Endodermal cell (in vitro differentiated cells): ENCODE measurements at regions not wholly inside any gene's neighbourhood (a gene's known extent, or its start where the extent isn't known, plus 50 kb on each side); places are given as distances from the start of the nearest gene placed in this dataset.

Experiments used
- DNase-seq: peaks from one replicate; pipeline ENCODE4 v3.0.0-alpha.2; 2017
- H3K27ac ChIP-seq: 2 replicates; pipeline ENCODE4 v1.5.1; 2013; ENCODE audit warnings: mild to moderate bottlenecking, low read depth, low read length, moderate library complexity
- H3K27me3 ChIP-seq: 2 replicates; pipeline ENCODE4 v1.6.1; 2013; ENCODE audit warnings: mild to moderate bottlenecking, low read length, moderate library complexity; ENCODE audit not compliant: insufficient read depth, control insufficient read depth, poor library complexity, severe bottlenecking
- H3K36me3 ChIP-seq: 2 replicates; pipeline ENCODE4 v1.7.0; 2013; ENCODE audit warnings: mild to moderate bottlenecking, low read length, moderate library complexity; ENCODE audit not compliant: control insufficient read depth, insufficient read depth
- H3K4me1 ChIP-seq: one replicate; pipeline ENCODE4 v1.7.0; 2013; ENCODE audit warnings: low read length; ENCODE audit not compliant: control insufficient read depth, insufficient read depth
- H3K4me3 ChIP-seq: 2 replicates; pipeline ENCODE4 v1.5.1; 2013; ENCODE audit warnings: mild to moderate bottlenecking, low read length, moderate library complexity
- H3K9ac ChIP-seq: 2 replicates; pipeline ENCODE4 v1.6.1; 2013; ENCODE audit warnings: mild to moderate bottlenecking, low read length, moderate library complexity; ENCODE audit not compliant: poor library complexity, severe bottlenecking; ENCODE audit errors: extremely low read depth
- H3K9me3 ChIP-seq: 2 replicates; pipeline ENCODE4 v1.6.1; 2013; ENCODE audit warnings: mild to moderate bottlenecking, low read length, moderate library complexity; ENCODE audit not compliant: control insufficient read depth
- H3K27ac Mint-ChIP-seq: 2 replicates; pipeline ENCODE4 v1.8.0; 2020; ENCODE audit warnings: mixed read lengths
- H3K27me3 Mint-ChIP-seq: 2 replicates; pipeline ENCODE4 v1.8.0; 2021; ENCODE audit warnings: mild to moderate bottlenecking, mixed read lengths; ENCODE audit not compliant: insufficient read depth
- H3K36me3 Mint-ChIP-seq: 2 replicates; pipeline ENCODE4 v1.8.0; 2020; ENCODE audit warnings: low read depth, mixed read lengths
- H3K4me1 Mint-ChIP-seq: 2 replicates; pipeline ENCODE4 v1.8.0; 2020; ENCODE audit warnings: mixed read lengths
- H3K4me3 Mint-ChIP-seq: 2 replicates; pipeline ENCODE4 v1.8.0; 2020; ENCODE audit warnings: mild to moderate bottlenecking, moderate library complexity, mixed read lengths
- H3K9me3 Mint-ChIP-seq: 2 replicates; pipeline ENCODE4 v1.8.0; 2020; ENCODE audit warnings: mild to moderate bottlenecking, mixed read lengths
- WGBS, 2 experiments: methylation state at CpG; one replicate each; pipeline versions ENCODE4 v1.1.5 to v1.1.7; 2013; ENCODE audit warnings: missing lambda C conversion rate in 2 of 2, mixed read lengths in 1 of 2; ENCODE audit not compliant: insufficient coverage in 1 of 2, insufficient read length in 1 of 2; 5-methylcytosine and 5-hydroxymethylcytosine counted together
- TF ChIP-seq, protein P1 (sequence below): fragments of 200-600 bp; sonication (generic); conservative IDR thresholded peaks from 2 replicates; pipeline ENCODE4 v1.5.0; 2021; ENCODE audit warnings: antibody characterized with exemption, mild to moderate bottlenecking

DNA sequence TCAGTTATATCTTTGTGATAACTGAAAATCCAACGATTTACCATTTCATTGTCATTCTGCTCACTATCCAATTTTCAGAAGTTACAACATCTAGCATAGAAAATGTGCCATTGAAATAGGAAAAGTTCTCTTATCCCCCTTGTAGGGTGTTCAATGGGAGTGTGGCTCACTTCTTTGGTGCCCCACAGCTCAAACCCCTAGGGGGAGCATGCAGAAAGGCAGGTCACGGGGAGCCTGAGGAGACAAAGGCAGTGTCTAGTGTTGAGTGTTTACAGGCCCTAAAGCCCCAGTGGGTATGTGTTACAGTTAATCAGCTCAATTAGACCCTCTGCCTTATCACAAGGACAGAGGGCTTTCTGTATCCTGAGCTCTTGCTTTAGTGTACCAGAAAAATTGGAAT, 243.4 kb upstream of the GRID2 start:
- Mint-ChIP-seq H3K9me3 (no peaks in the 10 kb centered on the region), H3K4me3 (no peak overlapping the region), H3K4me1 (peaks cover 2% of the 10 kb centered on the region), H3K27ac (no peak overlapping the region), H3K36me3 (no peaks in the 10 kb centered on the region), H3K27me3 (no peaks in the 10 kb centered on the region)
- DNase-seq = peak; percentile 60
- TF ChIP-seq, protein P1, sequence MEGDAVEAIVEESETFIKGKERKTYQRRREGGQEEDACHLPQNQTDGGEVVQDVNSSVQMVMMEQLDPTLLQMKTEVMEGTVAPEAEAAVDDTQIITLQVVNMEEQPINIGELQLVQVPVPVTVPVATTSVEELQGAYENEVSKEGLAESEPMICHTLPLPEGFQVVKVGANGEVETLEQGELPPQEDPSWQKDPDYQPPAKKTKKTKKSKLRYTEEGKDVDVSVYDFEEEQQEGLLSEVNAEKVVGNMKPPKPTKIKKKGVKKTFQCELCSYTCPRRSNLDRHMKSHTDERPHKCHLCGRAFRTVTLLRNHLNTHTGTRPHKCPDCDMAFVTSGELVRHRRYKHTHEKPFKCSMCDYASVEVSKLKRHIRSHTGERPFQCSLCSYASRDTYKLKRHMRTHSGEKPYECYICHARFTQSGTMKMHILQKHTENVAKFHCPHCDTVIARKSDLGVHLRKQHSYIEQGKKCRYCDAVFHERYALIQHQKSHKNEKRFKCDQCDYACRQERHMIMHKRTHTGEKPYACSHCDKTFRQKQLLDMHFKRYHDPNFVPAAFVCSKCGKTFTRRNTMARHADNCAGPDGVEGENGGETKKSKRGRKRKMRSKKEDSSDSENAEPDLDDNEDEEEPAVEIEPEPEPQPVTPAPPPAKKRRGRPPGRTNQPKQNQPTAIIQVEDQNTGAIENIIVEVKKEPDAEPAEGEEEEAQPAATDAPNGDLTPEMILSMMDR = peak; percentile 66
- no peak overlapping the region for H3K4me3 ChIP-seq
- 94% methylated on average over 2 of the region's 2 CpGs; no CpG with 5 or more reads in 1 of the 2 experiments for WGBS, 2 experiments
- no peaks in the 10 kb centered on the region for H3K36me3 ChIP-seq
- no peak overlapping the region for H3K9ac ChIP-seq
- H3K27me3 ChIP-seq = no peaks in the 10 kb centered on the region
- no peaks in the 10 kb centered on the region for H3K4me1 ChIP-seq
- H3K27ac ChIP-seq = no peak overlapping the region
- no peaks in the 10 kb centered on the region for H3K9me3 ChIP-seq

DNA sequence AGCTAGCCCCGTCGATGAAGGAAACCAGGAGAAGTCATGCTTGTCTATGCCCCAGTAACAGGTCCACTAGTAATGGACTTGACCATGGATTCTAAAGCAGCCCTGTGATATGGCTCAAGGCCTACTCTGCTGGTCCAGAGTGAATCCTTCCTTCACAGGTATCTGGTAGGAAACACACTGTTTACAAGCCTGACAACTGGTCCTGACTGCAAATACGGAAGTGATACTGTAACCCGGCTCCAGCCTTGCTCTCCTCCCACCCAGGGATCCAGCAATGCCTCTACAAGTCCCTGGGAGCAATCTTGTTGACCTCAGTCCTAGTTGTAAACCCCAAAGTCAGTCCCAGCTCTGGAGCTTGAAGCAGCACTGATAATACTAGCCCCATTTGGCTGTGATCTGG, 239.2 kb upstream of the GRID2 start:
- no peak overlapping the region for H3K27ac Mint-ChIP-seq
- 89 to 93% methylated on average over 2 to 4 of the region's 4 CpGs for WGBS, 2 experiments
- no peaks in the 10 kb centered on the region for H3K27me3 Mint-ChIP-seq
- peaks cover 8% of the 10 kb centered on the region for H3K9me3 Mint-ChIP-seq
- no peaks in the 10 kb centered on the region for H3K4me1 Mint-ChIP-seq
- TF ChIP-seq, protein P1 = no peak
- no peaks in the 10 kb centered on the region for H3K9me3 ChIP-seq
- H3K4me3 Mint-ChIP-seq = no peak overlapping the region
- DNase-seq = no peak
- no peaks in the 10 kb centered on the region for H3K4me1 ChIP-seq
- no peaks in the 10 kb centered on the region for H3K27me3 ChIP-seq
- H3K4me3 ChIP-seq = no peak overlapping the region
- no peaks in the 10 kb centered on the region for H3K36me3 ChIP-seq
- H3K27ac ChIP-seq = no peak overlapping the region
- H3K9ac ChIP-seq = no peak overlapping the region
- peaks cover under 1% of the 10 kb centered on the region for H3K36me3 Mint-ChIP-seq

DNA sequence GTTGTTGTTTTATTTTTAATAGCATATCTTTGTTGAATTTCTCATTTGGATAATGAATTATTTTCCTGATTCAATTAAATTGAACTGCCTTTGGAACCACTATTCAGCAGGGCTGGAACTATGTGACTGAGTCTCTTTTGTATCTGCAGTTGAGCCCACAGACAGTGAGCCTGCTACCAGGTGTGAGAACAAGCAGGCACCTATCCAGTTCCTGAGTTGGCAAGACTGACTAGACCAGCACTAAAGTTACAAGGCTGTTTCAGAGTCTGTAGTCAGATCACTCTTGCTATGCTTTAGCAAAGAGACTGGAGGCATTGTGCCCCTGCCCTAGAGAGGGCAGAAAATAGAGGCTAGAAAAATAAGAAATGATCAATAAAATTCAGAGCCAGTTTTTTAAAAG, 237.3 kb upstream of the GRID2 start:
- no peak overlapping the region for H3K4me3 ChIP-seq
- no peak overlapping the region for H3K27ac ChIP-seq
- TF ChIP-seq, protein P1 = no peak
- no peaks in the 10 kb centered on the region for H3K36me3 ChIP-seq
- H3K27me3 ChIP-seq = no peaks in the 10 kb centered on the region
- Mint-ChIP-seq H3K9me3 (peaks cover 27% of the 10 kb centered on the region), H3K27me3 (no peaks in the 10 kb centered on the region), H3K4me3 (no peak overlapping the region), H3K27ac (no peak overlapping the region), H3K4me1 (no peaks in the 10 kb centered on the region), H3K36me3 (peaks cover 3% of the 10 kb centered on the region)
- no peak overlapping the region for H3K9ac ChIP-seq
- no peaks in the 10 kb centered on the region for H3K4me1 ChIP-seq
- H3K9me3 ChIP-seq = peaks cover 18% of the 10 kb centered on the region
- DNase-seq = no peak
